Peyer's patch (tissue), 4 donors: ENCODE measurements at regions not wholly inside any gene's neighbourhood (a gene's known extent, or its start where the extent isn't known, plus 50 kb on each side); places are given as distances from the start of the nearest gene placed in this dataset.

Source experiments
- POLR2A ChIP-seq, 2 donors: fragments of 450-650 bp; IDR thresholded peaks; one replicate each; pipeline ENCODE4 v1.5.1; 2017; ENCODE audit warnings: antibody characterized with exemption in 2 of 2, mild to moderate bottlenecking in 2 of 2, moderate library complexity in 2 of 2
- TF ChIP-seq, protein P1 (sequence below), 6 experiments: fragments of 450-650 bp in 4 of 6; fragments of 200-600 bp in 2 of 6; sonication (generic) in 1 of 6; IDR thresholded peaks; one replicate each; pipeline ENCODE4 v1.5.1; 2017 to 2019; ENCODE audit warnings: antibody characterized with exemption in 6 of 6, mild to moderate bottlenecking in 3 of 6, moderate library complexity in 1 of 6

DNA sequence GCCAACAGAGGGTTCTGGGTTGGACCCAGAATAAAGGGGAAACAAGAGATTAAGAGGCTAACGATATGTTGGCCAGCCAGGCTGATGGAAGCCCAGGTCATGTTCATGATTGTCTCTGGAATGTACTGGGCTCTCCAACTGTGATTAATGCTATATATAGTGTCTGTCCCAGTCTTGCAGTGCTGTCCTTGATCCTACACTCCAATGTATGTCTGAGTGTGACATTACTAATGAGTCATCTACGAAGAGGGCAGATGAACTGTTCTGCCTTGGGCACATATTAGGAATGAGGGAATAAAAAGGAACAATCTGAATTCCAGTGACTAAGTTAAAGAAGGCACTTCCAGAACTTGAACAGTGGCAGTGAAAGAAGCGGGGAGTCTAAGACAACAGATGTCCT is 142.1 kb downstream of the PDGFRA start:
- TF ChIP-seq, protein P1, sequence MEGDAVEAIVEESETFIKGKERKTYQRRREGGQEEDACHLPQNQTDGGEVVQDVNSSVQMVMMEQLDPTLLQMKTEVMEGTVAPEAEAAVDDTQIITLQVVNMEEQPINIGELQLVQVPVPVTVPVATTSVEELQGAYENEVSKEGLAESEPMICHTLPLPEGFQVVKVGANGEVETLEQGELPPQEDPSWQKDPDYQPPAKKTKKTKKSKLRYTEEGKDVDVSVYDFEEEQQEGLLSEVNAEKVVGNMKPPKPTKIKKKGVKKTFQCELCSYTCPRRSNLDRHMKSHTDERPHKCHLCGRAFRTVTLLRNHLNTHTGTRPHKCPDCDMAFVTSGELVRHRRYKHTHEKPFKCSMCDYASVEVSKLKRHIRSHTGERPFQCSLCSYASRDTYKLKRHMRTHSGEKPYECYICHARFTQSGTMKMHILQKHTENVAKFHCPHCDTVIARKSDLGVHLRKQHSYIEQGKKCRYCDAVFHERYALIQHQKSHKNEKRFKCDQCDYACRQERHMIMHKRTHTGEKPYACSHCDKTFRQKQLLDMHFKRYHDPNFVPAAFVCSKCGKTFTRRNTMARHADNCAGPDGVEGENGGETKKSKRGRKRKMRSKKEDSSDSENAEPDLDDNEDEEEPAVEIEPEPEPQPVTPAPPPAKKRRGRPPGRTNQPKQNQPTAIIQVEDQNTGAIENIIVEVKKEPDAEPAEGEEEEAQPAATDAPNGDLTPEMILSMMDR (IDR thresholded peaks at IDR 0.05) = no peak
- no peak for TF ChIP-seq POLR2A (IDR thresholded peaks at IDR 0.05)
